ENCODE measurements at regions not wholly inside any gene's neighbourhood (a gene's known extent, or its start where the extent isn't known, plus 50 kb on each side); places are given as distances from the start of the nearest gene placed in this dataset.

- TF ChIP-seq CTCF (conservative IDR thresholded peaks at IDR 0.05) (no peak), ZFX (IDR thresholded peaks at IDR 0.05) (no peak)
Observed at GRCh38 chr6:168866534-168866933, 387.1 kb downstream of the THBS2 start.
